ENCODE measurements at regions not wholly inside any gene's neighbourhood (a gene's known extent, or its start where the extent isn't known, plus 50 kb on each side); places are given as distances from the start of the nearest gene placed in this dataset.

DNA sequence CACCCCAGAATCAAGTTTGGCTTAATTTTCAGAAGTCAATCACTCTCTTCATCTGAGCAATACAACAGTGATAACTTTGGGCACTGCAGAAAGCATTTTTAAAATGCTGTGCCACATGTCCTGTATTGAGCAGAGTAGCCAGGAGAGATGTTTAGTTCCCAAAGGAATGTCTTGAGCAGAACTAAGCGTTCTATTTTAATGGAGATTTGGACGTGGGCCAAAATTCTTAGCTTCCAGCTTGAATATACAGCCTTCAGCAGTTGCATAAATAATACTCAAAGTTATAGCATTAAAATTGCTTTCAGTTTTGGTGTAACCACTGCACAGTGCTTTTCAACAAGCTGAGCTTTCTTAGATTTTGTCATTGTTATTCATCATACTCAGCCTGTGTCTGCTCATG is 679.2 kb downstream of the NLGN4X start:
- Histone ChIP-seq H3K27me3 (ENCODE audit: control insufficient read depth, insufficient read depth, low read length) (no peaks in the 10 kb centered on the region; the same call in 1 of the 2 replicates), H3K9me3 (ENCODE audit: control insufficient read depth, insufficient read depth, low read length) (0 out of 2 replicates have a peak, but pooled peaks cover 3% of the 10 kb centered on the region), H3K4me3 (ENCODE audit: low read depth, low read length) (no peak overlapping the region), H3K27ac (ENCODE audit: low read depth, low read length) (no peak overlapping the region), H3K9ac (ENCODE audit: low read depth, low read length) (no peak overlapping the region), H3K4me1 (ENCODE audit: control insufficient read depth, insufficient read depth, low read length) (no peaks in the 10 kb centered on the region), H3K36me3 (ENCODE audit: control insufficient read depth, insufficient read depth, low read length) (no peaks in the 10 kb centered on the region)

DNA sequence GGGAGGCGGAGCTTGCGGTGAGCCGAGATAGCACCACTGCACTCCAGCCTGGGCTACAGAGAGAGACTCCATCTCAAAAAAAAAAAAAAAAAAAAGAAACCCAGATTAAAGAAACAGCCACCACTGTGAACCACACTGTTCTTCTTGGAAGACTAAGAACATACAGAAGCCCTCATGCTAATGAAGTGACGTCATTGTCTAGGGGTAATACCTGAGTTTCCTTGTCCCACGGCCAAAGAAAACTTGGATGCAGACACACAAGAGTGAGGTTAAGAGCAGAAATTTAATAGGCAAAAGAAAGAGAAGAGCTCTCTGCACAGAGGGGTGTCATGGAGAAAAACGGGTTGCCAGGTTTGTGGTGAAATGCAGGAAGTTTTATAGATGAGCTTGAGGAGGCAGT is 691.6 kb downstream of the NLGN4X start:
- no peaks in the 10 kb centered on the region for H3K9me3 ChIP-seq (ENCODE audit: control insufficient read depth, insufficient read depth, low read length)
- H3K27me3 ChIP-seq (ENCODE audit: control insufficient read depth, insufficient read depth, low read length) = no peaks in the 10 kb centered on the region
- H3K4me1 ChIP-seq (ENCODE audit: control insufficient read depth, insufficient read depth, low read length) = no peaks in the 10 kb centered on the region
- no peak overlapping the region for H3K9ac ChIP-seq (ENCODE audit: low read depth, low read length)
- no peak overlapping the region for H3K4me3 ChIP-seq (ENCODE audit: low read depth, low read length)
- no peak overlapping the region for H3K27ac ChIP-seq (ENCODE audit: low read depth, low read length)
- H3K36me3 ChIP-seq (ENCODE audit: control insufficient read depth, insufficient read depth, low read length) = no peaks in the 10 kb centered on the region

DNA sequence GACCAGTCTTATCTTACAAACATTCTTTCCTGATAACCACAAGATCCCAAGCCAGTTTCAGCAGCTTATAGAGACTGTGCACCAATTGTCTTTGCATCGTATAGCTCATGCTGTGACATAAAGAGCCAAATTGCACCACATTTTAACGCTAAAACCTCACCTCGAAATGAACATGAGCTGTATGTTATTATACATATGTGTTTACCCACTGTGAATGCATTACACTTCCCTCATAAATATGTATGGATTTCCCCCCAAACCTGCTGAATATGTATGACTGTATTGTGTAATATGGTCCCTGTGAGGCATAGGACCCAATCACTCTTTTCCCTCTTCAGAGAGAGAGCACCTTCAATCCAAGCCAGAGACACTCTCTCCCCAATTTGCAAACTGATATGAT is 692.4 kb downstream of the NLGN4X start:
- H3K9me3 ChIP-seq (ENCODE audit: control insufficient read depth, insufficient read depth, low read length) = no peaks in the 10 kb centered on the region

DNA sequence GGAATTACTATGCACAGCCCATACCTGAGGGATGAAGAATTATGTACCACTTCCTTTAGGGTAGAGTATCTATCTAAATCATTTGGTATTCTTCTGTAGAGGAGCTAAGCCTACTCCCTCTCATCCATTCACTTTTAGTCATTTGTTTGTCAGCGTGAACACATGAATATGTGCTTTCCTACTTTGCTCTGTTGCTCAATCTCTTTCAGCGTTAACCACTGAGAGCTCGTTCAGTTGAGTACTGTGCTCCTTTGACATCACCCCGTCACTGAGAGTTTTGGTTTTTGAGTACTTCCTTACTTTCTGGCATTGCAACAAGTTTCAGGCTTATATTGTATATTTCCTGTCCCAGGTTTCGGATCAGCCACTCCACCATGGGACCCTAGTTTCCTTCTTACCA is 700.6 kb downstream of the NLGN4X start:
- Histone ChIP-seq H3K27me3 (ENCODE audit: control insufficient read depth, insufficient read depth, low read length) (no peaks in the 10 kb centered on the region), H3K9ac (ENCODE audit: low read depth, low read length) (no peak overlapping the region), H3K36me3 (ENCODE audit: control insufficient read depth, insufficient read depth, low read length) (no peaks in the 10 kb centered on the region), H3K4me3 (ENCODE audit: low read depth, low read length) (no peak overlapping the region), H3K9me3 (ENCODE audit: control insufficient read depth, insufficient read depth, low read length) (no peaks in the 10 kb centered on the region), H3K4me1 (ENCODE audit: control insufficient read depth, insufficient read depth, low read length) (no peaks in the 10 kb centered on the region), H3K27ac (ENCODE audit: low read depth, low read length) (no peak overlapping the region)

More for the DNA sequence above, 692.4 kb downstream of the NLGN4X start:
- H3K9ac ChIP-seq (ENCODE audit: low read depth, low read length) = no peak overlapping the region
- no peak overlapping the region for H3K4me3 ChIP-seq (ENCODE audit: low read depth, low read length)
- no peak overlapping the region for H3K27ac ChIP-seq (ENCODE audit: low read depth, low read length)
- H3K36me3 ChIP-seq (ENCODE audit: control insufficient read depth, insufficient read depth, low read length) = no peaks in the 10 kb centered on the region
- H3K4me1 ChIP-seq (ENCODE audit: control insufficient read depth, insufficient read depth, low read length) = no peaks in the 10 kb centered on the region
- H3K27me3 ChIP-seq (ENCODE audit: control insufficient read depth, insufficient read depth, low read length) = no peaks in the 10 kb centered on the region

DNA sequence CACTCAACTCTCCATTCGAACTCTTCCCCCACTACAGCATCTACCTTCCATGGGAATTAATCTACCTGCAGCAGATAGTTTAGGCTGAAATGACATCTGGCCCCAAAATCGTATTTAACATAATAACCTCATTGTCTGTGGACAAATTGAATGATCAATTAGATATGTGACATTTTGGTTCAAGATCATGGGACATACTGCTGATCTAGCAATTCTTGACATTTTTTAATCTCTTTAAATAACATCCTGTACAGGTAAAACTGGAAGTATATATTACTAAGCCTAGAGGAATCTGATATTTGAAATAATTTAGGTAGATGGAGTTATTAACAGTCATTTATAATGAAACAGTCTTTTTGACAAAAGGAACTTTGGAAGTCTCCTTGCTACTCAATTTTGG is 702.5 kb downstream of the NLGN4X start:
- H3K4me1 ChIP-seq (ENCODE audit: control insufficient read depth, insufficient read depth, low read length) = no peaks in the 10 kb centered on the region
- no peaks in the 10 kb centered on the region for H3K36me3 ChIP-seq (ENCODE audit: control insufficient read depth, insufficient read depth, low read length)
- H3K4me3 ChIP-seq (ENCODE audit: low read depth, low read length) = no peak overlapping the region
- no peak overlapping the region for H3K27ac ChIP-seq (ENCODE audit: low read depth, low read length)
- H3K27me3 ChIP-seq (ENCODE audit: control insufficient read depth, insufficient read depth, low read length) = no peaks in the 10 kb centered on the region
- no peaks in the 10 kb centered on the region for H3K9me3 ChIP-seq (ENCODE audit: control insufficient read depth, insufficient read depth, low read length)
- no peak overlapping the region for H3K9ac ChIP-seq (ENCODE audit: low read depth, low read length)

DNA sequence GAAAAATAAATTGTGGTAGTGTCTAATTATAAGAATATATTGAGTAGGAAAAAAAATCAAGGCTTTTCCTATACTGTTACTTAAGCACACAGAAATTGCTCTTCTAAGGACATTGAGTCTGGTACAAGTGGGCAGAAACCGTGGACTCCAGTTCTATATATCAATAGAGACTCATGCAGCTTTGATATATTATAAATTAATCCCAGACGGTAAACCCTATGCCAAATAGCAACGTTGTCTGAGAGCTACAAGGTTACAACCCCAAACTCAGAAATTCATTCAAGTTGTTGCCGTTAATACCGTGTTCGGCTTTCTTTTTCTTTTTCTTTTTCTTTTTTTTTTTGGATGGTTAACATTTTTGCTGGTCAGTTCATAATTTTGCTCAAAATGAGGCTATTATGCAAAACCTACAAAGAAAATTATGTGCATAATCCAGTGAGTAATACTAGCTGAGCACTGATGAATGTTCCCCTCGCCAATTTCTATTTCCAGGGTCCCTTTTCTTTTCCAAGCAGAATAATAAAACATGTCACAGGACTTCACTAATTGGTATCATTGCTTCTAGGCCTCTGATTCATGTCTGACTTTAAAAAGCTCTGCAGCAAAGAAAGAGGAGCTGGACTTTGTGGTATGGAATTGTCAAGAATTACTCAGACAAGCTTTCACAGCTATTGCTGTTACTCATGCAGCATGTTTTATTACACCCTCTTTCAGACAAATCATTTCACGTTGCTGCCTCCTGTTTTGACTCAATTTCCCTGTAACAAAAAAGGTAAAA is 737.7 kb downstream of the NLGN4X start:
- no peaks in the 10 kb centered on the region for H3K27me3 ChIP-seq (ENCODE audit: control insufficient read depth, insufficient read depth, low read length)

DNA sequence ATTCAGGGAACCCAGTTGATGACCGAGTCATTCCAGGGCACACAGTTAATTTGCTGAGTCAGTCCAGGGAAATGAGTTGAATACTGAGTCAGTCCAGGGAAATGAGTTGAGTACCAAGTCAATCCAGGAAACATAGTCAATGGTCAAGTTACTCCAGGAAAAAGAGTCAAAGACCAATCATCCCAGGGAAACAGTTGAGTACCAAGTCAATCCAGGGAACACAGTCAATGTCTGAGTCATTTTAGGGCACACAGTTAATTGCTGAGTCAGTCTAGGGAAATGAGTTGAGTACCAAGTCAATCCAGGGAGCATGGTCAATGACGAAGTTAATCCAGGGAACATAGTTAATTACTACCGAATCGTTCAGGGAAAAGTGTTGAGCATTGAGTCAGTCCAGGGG is 754.4 kb downstream of the NLGN4X start:
- H3K36me3 ChIP-seq (ENCODE audit: control insufficient read depth, insufficient read depth, low read length) = no peaks in the 10 kb centered on the region
- no peak overlapping the region for H3K27ac ChIP-seq (ENCODE audit: low read depth, low read length)
- H3K9ac ChIP-seq (ENCODE audit: low read depth, low read length) = no peak overlapping the region
- H3K4me3 ChIP-seq (ENCODE audit: low read depth, low read length) = no peak overlapping the region
- H3K4me1 ChIP-seq (ENCODE audit: control insufficient read depth, insufficient read depth, low read length) = no peaks in the 10 kb centered on the region
- H3K9me3 ChIP-seq (ENCODE audit: control insufficient read depth, insufficient read depth, low read length) = peaks cover 8% of the 10 kb centered on the region; the same call in 1 of the 2 replicates
- H3K27me3 ChIP-seq (ENCODE audit: control insufficient read depth, insufficient read depth, low read length) = no peaks in the 10 kb centered on the region

More for the DNA sequence above, 737.7 kb downstream of the NLGN4X start:
- Histone ChIP-seq H3K9me3 (ENCODE audit: control insufficient read depth, insufficient read depth, low read length) (no peaks in the 10 kb centered on the region), H3K9ac (ENCODE audit: low read depth, low read length) (no peak overlapping the region), H3K27ac (ENCODE audit: low read depth, low read length) (no peak overlapping the region), H3K4me3 (ENCODE audit: low read depth, low read length) (no peak overlapping the region), H3K4me1 (ENCODE audit: control insufficient read depth, insufficient read depth, low read length) (no peaks in the 10 kb centered on the region), H3K36me3 (ENCODE audit: control insufficient read depth, insufficient read depth, low read length) (no peaks in the 10 kb centered on the region)

DNA sequence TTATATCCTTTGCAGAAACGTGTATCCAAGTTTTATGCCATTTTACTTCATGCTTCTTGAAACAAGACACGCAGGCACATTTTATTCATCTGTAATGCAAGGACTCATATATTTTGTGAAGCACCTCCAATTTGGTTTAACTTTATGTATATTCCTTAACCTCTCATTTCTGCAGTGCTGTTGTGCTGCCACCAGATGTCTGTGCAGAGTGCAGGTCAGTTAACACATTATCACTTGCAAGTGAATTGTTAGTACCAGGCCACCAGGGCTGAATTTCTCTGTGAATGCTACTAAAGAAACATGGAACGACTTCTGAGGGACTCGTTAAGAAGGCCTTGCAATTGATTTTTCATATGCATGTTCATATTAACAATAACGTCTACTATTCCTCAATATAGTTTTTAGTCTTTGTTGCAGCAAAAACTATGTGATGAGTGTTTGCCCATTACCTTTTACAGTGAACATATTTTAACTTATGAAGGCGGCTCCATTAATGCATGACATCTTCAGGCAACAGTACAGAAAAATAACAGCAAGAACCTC is 770.3 kb downstream of the NLGN4X start:
- Histone ChIP-seq H3K9me3 (ENCODE audit: control insufficient read depth, insufficient read depth, low read length) (no peaks in the 10 kb centered on the region), H3K4me3 (ENCODE audit: low read depth, low read length) (no peak overlapping the region), H3K36me3 (ENCODE audit: control insufficient read depth, insufficient read depth, low read length) (no peaks in the 10 kb centered on the region), H3K27me3 (ENCODE audit: control insufficient read depth, insufficient read depth, low read length) (no peaks in the 10 kb centered on the region), H3K4me1 (ENCODE audit: control insufficient read depth, insufficient read depth, low read length) (no peaks in the 10 kb centered on the region), H3K9ac (ENCODE audit: low read depth, low read length) (no peak overlapping the region), H3K27ac (ENCODE audit: low read depth, low read length) (no peak overlapping the region)

DNA sequence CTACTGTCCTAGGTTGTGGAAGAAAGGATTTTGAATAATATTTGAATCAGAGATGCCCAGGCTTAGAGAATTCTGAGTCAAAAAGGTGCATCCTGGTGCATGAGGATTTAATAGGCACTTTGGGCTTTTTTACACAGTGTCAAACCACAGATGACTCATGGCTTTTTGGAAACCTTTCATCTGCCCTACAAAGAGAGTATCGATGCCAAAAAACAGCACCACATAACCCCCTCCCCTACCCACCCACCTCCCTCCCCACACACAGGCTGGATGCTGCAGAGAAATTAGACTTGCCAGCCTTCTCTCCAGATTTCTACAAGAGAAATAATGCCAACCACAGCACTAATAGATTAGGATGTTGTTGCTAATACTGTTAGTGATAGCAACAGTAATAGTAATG is 779.3 kb downstream of the NLGN4X start:
- Histone ChIP-seq H3K9me3 (ENCODE audit: control insufficient read depth, insufficient read depth, low read length) (no peaks in the 10 kb centered on the region), H3K27me3 (ENCODE audit: control insufficient read depth, insufficient read depth, low read length) (no peaks in the 10 kb centered on the region), H3K36me3 (ENCODE audit: control insufficient read depth, insufficient read depth, low read length) (no peaks in the 10 kb centered on the region), H3K4me1 (ENCODE audit: control insufficient read depth, insufficient read depth, low read length) (no peaks in the 10 kb centered on the region), H3K27ac (ENCODE audit: low read depth, low read length) (no peak overlapping the region), H3K9ac (ENCODE audit: low read depth, low read length) (no peak overlapping the region), H3K4me3 (ENCODE audit: low read depth, low read length) (no peak overlapping the region)

DNA sequence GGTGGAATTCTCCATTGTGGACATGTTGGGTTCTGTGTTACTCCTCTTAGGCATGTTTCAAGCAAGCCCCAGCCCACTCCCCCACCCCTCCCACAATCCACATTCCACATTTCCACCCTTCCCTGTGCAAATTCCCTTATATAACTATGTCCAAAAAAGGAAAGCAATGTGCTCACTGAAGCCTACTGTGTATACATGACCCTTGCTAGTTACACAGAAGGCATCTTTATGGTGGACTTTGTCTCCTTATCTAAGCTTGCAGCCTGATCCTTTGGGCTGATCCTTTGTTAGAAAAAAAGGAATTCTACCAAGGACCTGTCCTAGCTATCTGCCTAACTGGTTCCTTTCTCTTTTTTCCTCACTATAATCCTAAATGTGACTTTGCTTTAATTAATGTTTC is 796.8 kb downstream of the NLGN4X start:
- H3K36me3 ChIP-seq (ENCODE audit: control insufficient read depth, insufficient read depth, low read length) = no peaks in the 10 kb centered on the region
- no peaks in the 10 kb centered on the region for H3K4me1 ChIP-seq (ENCODE audit: control insufficient read depth, insufficient read depth, low read length)
- no peak overlapping the region for H3K27ac ChIP-seq (ENCODE audit: low read depth, low read length)
- 0 out of 2 replicates have a peak, but pooled peaks cover 4% of the 10 kb centered on the region for H3K9me3 ChIP-seq (ENCODE audit: control insufficient read depth, insufficient read depth, low read length)
- H3K27me3 ChIP-seq (ENCODE audit: control insufficient read depth, insufficient read depth, low read length) = no peaks in the 10 kb centered on the region
- no peak overlapping the region for H3K4me3 ChIP-seq (ENCODE audit: low read depth, low read length)
- no peak overlapping the region for H3K9ac ChIP-seq (ENCODE audit: low read depth, low read length)

DNA sequence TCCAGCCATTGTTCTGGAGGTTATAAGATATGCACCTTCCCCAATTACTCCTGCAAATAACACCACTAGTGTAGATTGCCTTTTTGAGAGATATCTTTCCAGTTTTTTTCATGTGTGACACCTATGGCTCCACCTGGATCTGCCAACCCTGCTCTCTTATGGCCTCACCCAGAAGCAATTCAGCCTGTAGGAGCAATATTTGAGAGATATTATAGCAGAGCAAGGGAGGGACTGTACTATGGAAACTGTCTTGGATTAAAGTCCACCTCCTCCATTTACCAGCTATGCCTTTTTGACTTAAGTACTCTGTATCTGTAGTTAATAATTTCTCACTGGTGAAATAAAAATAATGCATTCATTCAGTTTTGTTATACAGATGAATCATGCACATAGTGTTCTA is 803.5 kb downstream of the NLGN4X start:
- no peaks in the 10 kb centered on the region for H3K27me3 ChIP-seq (ENCODE audit: control insufficient read depth, insufficient read depth, low read length)
- H3K36me3 ChIP-seq (ENCODE audit: control insufficient read depth, insufficient read depth, low read length) = no peaks in the 10 kb centered on the region
- H3K4me3 ChIP-seq (ENCODE audit: low read depth, low read length) = no peak overlapping the region
- H3K4me1 ChIP-seq (ENCODE audit: control insufficient read depth, insufficient read depth, low read length) = peaks cover 10% of the 10 kb centered on the region; the same call in 1 of the 2 replicates
- H3K9me3 ChIP-seq (ENCODE audit: control insufficient read depth, insufficient read depth, low read length) = peaks cover 10% of the 10 kb centered on the region; the same call in 1 of the 2 replicates
- no peak overlapping the region for H3K27ac ChIP-seq (ENCODE audit: low read depth, low read length)
- no peak overlapping the region for H3K9ac ChIP-seq (ENCODE audit: low read depth, low read length)

Data from HUES48 (cell line).